ENCODE measurements at regions not wholly inside any gene's neighbourhood (a gene's known extent, or its start where the extent isn't known, plus 50 kb on each side); places are given as distances from the start of the nearest gene placed in this dataset.

DNA sequence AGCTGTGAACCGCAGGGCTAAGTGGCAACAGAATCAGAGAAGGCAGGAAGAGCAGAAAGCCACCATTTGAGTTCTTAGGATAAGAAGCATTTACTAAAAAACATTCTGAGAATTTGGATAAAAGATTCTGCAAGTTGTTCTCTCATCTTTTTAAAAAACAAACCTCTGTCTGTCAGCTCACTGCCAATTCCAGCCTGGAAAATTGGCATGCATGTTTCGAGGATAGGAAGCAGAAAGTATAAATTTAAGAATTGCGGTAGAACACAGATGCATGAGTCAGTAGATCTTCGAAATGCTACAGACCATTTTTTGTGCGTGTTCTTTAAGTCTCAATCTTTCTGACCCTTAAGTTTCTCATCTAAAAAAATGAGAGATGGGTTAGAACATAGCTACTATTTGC lies 544.5 kb upstream of the DAB1 start:
- no peak for TF ChIP-seq EZH2 (IDR thresholded peaks at IDR 0.05)
- no peak for TF ChIP-seq EZH2phosphoT487 (IDR thresholded peaks at IDR 0.05)
- H3K27ac Mint-ChIP-seq = no peak overlapping the region

DNA sequence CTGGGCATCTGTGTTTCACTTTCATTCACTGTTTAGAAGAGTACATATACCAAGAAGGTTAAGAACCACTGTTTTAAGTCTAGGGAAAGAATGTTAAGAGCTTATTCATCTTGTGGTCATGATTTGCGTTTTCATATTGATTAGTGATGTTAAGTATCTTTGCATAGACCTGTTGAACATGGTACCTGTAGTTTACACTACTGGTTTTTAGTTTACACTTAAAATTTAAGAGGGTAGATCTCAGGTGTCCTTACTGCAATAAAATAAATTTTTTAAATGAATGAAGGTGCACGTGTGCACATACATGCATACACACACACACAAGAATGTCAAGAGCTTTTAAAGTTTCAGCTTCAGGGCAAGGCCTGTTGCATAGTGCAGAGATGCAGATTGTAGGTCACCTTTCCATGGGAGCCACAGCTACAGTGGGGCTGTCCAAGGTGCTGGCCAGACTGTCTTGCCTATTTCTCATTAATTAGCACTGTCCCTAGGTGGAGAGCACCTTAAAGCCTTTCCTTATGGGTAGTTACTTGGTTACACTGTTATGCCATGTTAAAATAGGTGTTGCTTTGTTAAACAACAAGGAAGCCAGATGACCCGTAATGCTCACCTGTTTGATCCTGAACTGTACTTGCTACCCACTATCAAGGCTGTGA lies 543.0 kb upstream of the DAB1 start:
- no peak overlapping the region for H3K4me2 ChIP-seq
- H3K4me1 Mint-ChIP-seq = peaks cover 8% of the 10 kb centered on the region
- TF ChIP-seq EZH2 (IDR thresholded peaks at IDR 0.05) = no peak
- TF ChIP-seq EZH2phosphoT487 (IDR thresholded peaks at IDR 0.05) = no peak
- TF ChIP-seq, protein P1, sequence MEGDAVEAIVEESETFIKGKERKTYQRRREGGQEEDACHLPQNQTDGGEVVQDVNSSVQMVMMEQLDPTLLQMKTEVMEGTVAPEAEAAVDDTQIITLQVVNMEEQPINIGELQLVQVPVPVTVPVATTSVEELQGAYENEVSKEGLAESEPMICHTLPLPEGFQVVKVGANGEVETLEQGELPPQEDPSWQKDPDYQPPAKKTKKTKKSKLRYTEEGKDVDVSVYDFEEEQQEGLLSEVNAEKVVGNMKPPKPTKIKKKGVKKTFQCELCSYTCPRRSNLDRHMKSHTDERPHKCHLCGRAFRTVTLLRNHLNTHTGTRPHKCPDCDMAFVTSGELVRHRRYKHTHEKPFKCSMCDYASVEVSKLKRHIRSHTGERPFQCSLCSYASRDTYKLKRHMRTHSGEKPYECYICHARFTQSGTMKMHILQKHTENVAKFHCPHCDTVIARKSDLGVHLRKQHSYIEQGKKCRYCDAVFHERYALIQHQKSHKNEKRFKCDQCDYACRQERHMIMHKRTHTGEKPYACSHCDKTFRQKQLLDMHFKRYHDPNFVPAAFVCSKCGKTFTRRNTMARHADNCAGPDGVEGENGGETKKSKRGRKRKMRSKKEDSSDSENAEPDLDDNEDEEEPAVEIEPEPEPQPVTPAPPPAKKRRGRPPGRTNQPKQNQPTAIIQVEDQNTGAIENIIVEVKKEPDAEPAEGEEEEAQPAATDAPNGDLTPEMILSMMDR (IDR thresholded peaks at IDR 0.05) = no peak
- no peak overlapping the region for H3K9ac ChIP-seq
- no peaks in the 10 kb centered on the region for H3K27me3 ChIP-seq
- no peak overlapping the region for H2AFZ ChIP-seq (replicated peaks)
- H4K20me1 ChIP-seq (ENCODE audit: low read depth) = peaks cover 9% of the 10 kb centered on the region
- no peak overlapping the region for H3K4me3 ChIP-seq
- no peak overlapping the region for H3K27ac Mint-ChIP-seq
- no peak overlapping the region for H3K4me3 Mint-ChIP-seq
- H3K4me1 ChIP-seq = no peaks in the 10 kb centered on the region
- H3K9me3 ChIP-seq (ENCODE audit: low read depth) = no peaks in the 10 kb centered on the region
- no peaks in the 10 kb centered on the region for H3K9me3 Mint-ChIP-seq
- no peaks in the 10 kb centered on the region for H3K36me3 Mint-ChIP-seq
- peak; percentile 73 for DNase-seq (ENCODE audit: low spot score)
- H3K36me3 ChIP-seq = no peaks in the 10 kb centered on the region
- no peaks in the 10 kb centered on the region for H3F3A ChIP-seq (ENCODE audit: low read depth)
- no peaks in the 10 kb centered on the region for H3K27me3 Mint-ChIP-seq (ENCODE audit: insufficient read depth, low read depth)
- no peaks in the 10 kb centered on the region for H3K79me2 ChIP-seq (ENCODE audit: low read depth)
- H3K27ac ChIP-seq = no peak overlapping the region

More for the DNA sequence above, 544.5 kb upstream of the DAB1 start:
- DNase-seq (ENCODE audit: low spot score) = no peak
- no peaks in the 10 kb centered on the region for H3K4me1 ChIP-seq
- no peak overlapping the region for H3K4me3 Mint-ChIP-seq
- H3K27ac ChIP-seq = no peak overlapping the region
- H3K9me3 ChIP-seq (ENCODE audit: low read depth) = no peaks in the 10 kb centered on the region
- H3K36me3 ChIP-seq = no peaks in the 10 kb centered on the region
- H2AFZ ChIP-seq (replicated peaks) = no peak overlapping the region
- no peaks in the 10 kb centered on the region for H3K9me3 Mint-ChIP-seq
- H4K20me1 ChIP-seq (ENCODE audit: low read depth) = peaks cover 9% of the 10 kb centered on the region
- no peaks in the 10 kb centered on the region for H3K27me3 Mint-ChIP-seq (ENCODE audit: insufficient read depth, low read depth)
- H3K9ac ChIP-seq = no peak overlapping the region
- no peaks in the 10 kb centered on the region for H3F3A ChIP-seq (ENCODE audit: low read depth)
- no peaks in the 10 kb centered on the region for H3K36me3 Mint-ChIP-seq
- H3K4me2 ChIP-seq = no peak overlapping the region
- H3K4me1 Mint-ChIP-seq = peaks cover 7% of the 10 kb centered on the region
- no peaks in the 10 kb centered on the region for H3K27me3 ChIP-seq
- H3K79me2 ChIP-seq (ENCODE audit: low read depth) = no peaks in the 10 kb centered on the region
- H3K4me3 ChIP-seq = no peak overlapping the region

DNA sequence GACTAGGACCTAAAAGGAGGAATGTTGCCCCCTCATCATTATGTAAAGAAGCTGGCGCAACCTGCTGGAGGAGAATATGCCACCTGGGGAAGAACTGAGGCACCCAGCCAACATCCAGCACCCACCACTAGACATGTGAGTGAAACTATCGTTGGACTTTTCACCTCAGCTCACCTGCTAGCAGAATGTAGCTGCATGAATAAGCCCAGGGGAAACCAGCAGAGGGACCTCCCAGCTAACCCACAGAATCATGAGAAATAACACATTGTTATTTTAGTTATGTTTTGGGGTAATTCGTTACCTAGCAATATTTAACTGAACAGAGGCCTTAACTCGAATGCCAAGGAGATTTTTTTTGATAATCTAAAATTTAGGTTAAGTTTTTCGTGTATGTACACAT lies 542.5 kb upstream of the DAB1 start:
- Histone ChIP-seq H3K27ac (no peak overlapping the region), H3K4me1 (no peaks in the 10 kb centered on the region), H3K4me3 (no peak overlapping the region), H4K20me1 (ENCODE audit: low read depth) (peaks cover 9% of the 10 kb centered on the region), H3K4me2 (no peak overlapping the region), H3K27me3 (no peaks in the 10 kb centered on the region), H3K9ac (no peak overlapping the region), H2AFZ (replicated peaks) (no peak overlapping the region), H3F3A (ENCODE audit: low read depth) (no peaks in the 10 kb centered on the region), H3K9me3 (ENCODE audit: low read depth) (no peaks in the 10 kb centered on the region), H3K36me3 (no peaks in the 10 kb centered on the region), H3K79me2 (ENCODE audit: low read depth) (no peaks in the 10 kb centered on the region)
- Mint-ChIP-seq H3K9me3 (no peaks in the 10 kb centered on the region), H3K36me3 (no peaks in the 10 kb centered on the region), H3K4me1 (peaks cover 8% of the 10 kb centered on the region), H3K27me3 (ENCODE audit: insufficient read depth, low read depth) (no peaks in the 10 kb centered on the region), H3K27ac (no peak overlapping the region), H3K4me3 (no peak overlapping the region)
- no peak for DNase-seq (ENCODE audit: low spot score)
- TF ChIP-seq, protein P1 (IDR thresholded peaks at IDR 0.05) = no peak
- TF ChIP-seq EZH2phosphoT487 (IDR thresholded peaks at IDR 0.05) (no peak), EZH2 (IDR thresholded peaks at IDR 0.05) (no peak)

DNA sequence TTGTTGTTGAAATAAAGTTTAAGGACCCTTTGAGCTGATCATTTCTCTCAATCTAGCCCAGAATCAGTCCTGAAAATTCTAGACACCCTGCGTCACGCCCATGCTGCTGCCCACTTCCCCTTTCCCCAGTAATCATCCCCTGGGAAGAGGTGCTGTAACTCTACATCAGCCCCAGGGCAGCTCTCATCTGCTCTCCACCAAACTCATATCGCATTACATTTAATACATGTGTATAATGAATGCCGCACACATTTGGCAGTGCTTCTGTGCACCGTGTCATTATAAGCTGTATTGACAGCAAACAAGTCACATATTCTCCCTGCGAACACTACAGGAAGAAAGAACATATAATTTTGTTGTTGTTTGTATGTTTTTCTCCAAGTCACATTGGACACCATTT lies 539.7 kb upstream of the DAB1 start:
- Histone ChIP-seq H3F3A (ENCODE audit: low read depth) (no peaks in the 10 kb centered on the region), H3K4me3 (no peak overlapping the region), H3K4me2 (no peak overlapping the region), H2AFZ (replicated peaks) (no peak overlapping the region), H3K9me3 (ENCODE audit: low read depth) (no peaks in the 10 kb centered on the region), H3K79me2 (ENCODE audit: low read depth) (no peaks in the 10 kb centered on the region), H3K27ac (no peak overlapping the region), H4K20me1 (ENCODE audit: low read depth) (peaks cover 9% of the 10 kb centered on the region), H3K27me3 (no peaks in the 10 kb centered on the region), H3K36me3 (no peaks in the 10 kb centered on the region), H3K9ac (no peak overlapping the region), H3K4me1 (no peaks in the 10 kb centered on the region)
- H3K27ac Mint-ChIP-seq = peak overlapping the region; percentile 52
- no peaks in the 10 kb centered on the region for H3K27me3 Mint-ChIP-seq (ENCODE audit: insufficient read depth, low read depth)
- H3K4me3 Mint-ChIP-seq = no peak overlapping the region
- H3K9me3 Mint-ChIP-seq = no peaks in the 10 kb centered on the region
- no peaks in the 10 kb centered on the region for H3K36me3 Mint-ChIP-seq
- no peak for DNase-seq (ENCODE audit: low spot score)
- peaks cover 5% of the 10 kb centered on the region for H3K4me1 Mint-ChIP-seq
- TF ChIP-seq, protein P1 (IDR thresholded peaks at IDR 0.05) = no peak
- TF ChIP-seq EZH2 (IDR thresholded peaks at IDR 0.05) = no peak
- TF ChIP-seq EZH2phosphoT487 (IDR thresholded peaks at IDR 0.05) = no peak

Measured in neural progenitor cell (in vitro differentiated cells).